Testis (tissue), 2 donors: ENCODE measurements at regions not wholly inside any gene's neighbourhood (a gene's known extent, or its start where the extent isn't known, plus 50 kb on each side); places are given as distances from the start of the nearest gene placed in this dataset.

Experiments used
- POLR2A ChIP-seq: fragments of 450-650 bp; IDR thresholded peaks from one replicate; pipeline ENCODE4 v1.6.1; 2017; ENCODE audit warnings: antibody characterized with exemption, mild to moderate bottlenecking, moderate library complexity
- TF ChIP-seq, protein P1 (sequence below), 3 experiments: fragments of 450-650 bp in 2 of 3; fragments of 200-600 bp in 1 of 3; sonication (generic) in 1 of 3; IDR thresholded peaks; one replicate each; pipeline ENCODE4 v1.5.1; 2016 to 2019; ENCODE audit warnings: antibody characterized with exemption in 3 of 3, mild to moderate bottlenecking in 2 of 3, moderate library complexity in 1 of 3

- TF ChIP-seq, protein P1, sequence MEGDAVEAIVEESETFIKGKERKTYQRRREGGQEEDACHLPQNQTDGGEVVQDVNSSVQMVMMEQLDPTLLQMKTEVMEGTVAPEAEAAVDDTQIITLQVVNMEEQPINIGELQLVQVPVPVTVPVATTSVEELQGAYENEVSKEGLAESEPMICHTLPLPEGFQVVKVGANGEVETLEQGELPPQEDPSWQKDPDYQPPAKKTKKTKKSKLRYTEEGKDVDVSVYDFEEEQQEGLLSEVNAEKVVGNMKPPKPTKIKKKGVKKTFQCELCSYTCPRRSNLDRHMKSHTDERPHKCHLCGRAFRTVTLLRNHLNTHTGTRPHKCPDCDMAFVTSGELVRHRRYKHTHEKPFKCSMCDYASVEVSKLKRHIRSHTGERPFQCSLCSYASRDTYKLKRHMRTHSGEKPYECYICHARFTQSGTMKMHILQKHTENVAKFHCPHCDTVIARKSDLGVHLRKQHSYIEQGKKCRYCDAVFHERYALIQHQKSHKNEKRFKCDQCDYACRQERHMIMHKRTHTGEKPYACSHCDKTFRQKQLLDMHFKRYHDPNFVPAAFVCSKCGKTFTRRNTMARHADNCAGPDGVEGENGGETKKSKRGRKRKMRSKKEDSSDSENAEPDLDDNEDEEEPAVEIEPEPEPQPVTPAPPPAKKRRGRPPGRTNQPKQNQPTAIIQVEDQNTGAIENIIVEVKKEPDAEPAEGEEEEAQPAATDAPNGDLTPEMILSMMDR (IDR thresholded peaks at IDR 0.05) = no peak
- TF ChIP-seq POLR2A = no peak
Observed at GRCh38 chr5:97545886-97546535, 363.0 kb upstream of the RIOK2 start.
